Fibroblast of pulmonary artery (primary cell): ENCODE measurements at regions not wholly inside any gene's neighbourhood (a gene's known extent, or its start where the extent isn't known, plus 50 kb on each side); places are given as distances from the start of the nearest gene placed in this dataset.

Source experiments
- DNase-seq: peaks from one replicate; pipeline ENCODE4 v3.0.0-alpha.2; 2010; ENCODE audit warnings: low read depth
- H3K4me3 ChIP-seq: replicated peaks from 2 replicates; pipeline ENCODE4 v1.5.1; 2011; ENCODE audit warnings: low read depth, mild to moderate bottlenecking, control low read depth, low read length, moderate library complexity
- TF ChIP-seq, protein P1 (sequence below): IDR thresholded peaks from 2 replicates; pipeline ENCODE4 v1.5.1; 2011; ENCODE audit warnings: mild to moderate bottlenecking, control low read depth, low read length, inconsistent platforms; ENCODE audit errors: missing control alignments

DNA sequence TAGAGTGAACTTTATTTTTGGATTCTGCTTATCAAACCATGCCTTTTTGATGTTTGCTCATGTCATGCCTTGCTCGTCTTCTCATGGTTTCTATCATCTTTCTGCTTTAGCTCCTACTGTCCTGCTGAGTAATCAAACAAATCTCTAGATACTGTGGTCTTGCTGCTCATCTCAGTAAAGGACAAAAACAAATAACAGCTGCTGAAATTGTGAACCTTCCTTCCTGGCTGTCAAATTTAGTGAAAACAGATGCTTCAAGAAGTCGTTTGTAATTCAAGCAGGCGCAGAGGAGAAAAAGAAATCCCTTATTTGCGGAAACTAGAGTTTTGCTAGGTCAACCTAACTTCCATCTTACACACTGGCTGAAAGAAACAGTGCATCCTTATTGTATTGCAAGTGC is 616.1 kb upstream of the ALCAM start:
- TF ChIP-seq, protein P1, sequence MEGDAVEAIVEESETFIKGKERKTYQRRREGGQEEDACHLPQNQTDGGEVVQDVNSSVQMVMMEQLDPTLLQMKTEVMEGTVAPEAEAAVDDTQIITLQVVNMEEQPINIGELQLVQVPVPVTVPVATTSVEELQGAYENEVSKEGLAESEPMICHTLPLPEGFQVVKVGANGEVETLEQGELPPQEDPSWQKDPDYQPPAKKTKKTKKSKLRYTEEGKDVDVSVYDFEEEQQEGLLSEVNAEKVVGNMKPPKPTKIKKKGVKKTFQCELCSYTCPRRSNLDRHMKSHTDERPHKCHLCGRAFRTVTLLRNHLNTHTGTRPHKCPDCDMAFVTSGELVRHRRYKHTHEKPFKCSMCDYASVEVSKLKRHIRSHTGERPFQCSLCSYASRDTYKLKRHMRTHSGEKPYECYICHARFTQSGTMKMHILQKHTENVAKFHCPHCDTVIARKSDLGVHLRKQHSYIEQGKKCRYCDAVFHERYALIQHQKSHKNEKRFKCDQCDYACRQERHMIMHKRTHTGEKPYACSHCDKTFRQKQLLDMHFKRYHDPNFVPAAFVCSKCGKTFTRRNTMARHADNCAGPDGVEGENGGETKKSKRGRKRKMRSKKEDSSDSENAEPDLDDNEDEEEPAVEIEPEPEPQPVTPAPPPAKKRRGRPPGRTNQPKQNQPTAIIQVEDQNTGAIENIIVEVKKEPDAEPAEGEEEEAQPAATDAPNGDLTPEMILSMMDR: no peak
- DNase-seq: no peak
- H3K4me3 ChIP-seq: no peak overlapping the region

DNA sequence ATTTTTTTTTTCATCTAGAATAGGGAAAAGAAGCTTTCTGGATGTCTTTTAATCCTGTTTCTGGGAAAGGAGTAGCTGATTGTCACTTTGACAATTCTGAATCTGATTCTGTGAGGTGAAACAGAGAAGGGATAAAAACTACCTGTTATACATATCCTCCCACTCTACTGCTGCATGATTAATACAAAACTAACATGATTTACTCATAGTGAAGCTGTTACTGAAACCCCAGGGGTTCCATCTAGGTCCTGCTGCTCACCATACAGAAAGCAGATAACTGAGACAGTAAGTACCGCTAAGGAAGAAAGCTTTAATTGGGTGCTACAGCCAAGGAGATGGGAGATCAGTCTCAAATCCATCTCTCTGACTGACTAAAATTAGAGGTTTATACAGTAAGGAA is 610.9 kb upstream of the ALCAM start:
- H3K4me3 ChIP-seq: no peak overlapping the region
- TF ChIP-seq, protein P1: no peak
- no peak for DNase-seq

DNA sequence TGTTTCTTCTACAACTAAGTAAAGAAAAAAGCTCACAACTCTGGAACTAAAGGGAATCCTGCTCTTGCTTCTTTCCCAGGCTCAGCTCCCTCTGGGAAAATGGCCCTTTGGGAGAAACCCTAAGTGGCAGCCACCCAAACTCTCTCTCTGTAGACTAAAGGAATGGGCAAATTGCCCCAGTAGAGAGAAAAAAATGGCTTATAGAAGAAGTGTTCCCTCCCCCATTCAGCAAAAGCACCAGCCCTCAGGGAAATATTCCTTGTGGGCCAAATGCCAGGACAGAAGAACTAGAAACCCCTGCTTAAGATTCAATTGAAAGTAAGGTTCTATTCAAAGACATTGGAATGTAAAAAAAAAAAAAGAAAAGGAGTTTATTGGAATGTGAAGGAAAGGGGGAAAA is 603.7 kb upstream of the ALCAM start:
- DNase-seq: peak; percentile 80
- TF ChIP-seq, protein P1: no peak
- no peak overlapping the region for H3K4me3 ChIP-seq

- TF ChIP-seq, protein P1: no peak
- DNase-seq: no peak
- H3K4me3 ChIP-seq: no peak overlapping the region
These were observed 602.2 kb upstream of the ALCAM start for GRCh38 chr3:104764496-104764895.

DNA sequence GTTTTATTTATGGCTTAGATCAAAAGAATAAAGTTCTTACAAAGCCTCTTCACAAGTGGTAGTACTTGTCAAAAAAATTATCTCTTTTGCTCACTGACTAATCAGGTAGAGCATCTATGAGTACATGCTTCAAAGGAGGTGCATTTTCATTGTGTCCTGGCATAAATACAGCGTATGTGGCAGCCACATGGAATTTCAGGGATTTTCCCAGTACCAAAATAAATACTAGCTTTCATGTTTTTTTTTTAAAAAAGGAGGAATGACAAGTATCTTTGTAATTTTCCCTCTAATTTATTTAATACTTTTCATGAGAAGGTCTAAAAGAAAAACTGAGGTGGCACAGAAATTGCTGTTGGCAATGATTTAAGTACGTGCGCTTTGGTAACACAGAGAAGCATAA is 597.8 kb upstream of the ALCAM start:
- H3K4me3 ChIP-seq: no peak overlapping the region
- DNase-seq: no peak

GRCh38 chr3:104779324-104779723 is 587.4 kb upstream of the ALCAM start:
- DNase-seq: no peak
- no peak overlapping the region for H3K4me3 ChIP-seq
- TF ChIP-seq, protein P1: no peak

More for the DNA sequence above, 597.8 kb upstream of the ALCAM start:
- TF ChIP-seq, protein P1: no peak

- TF ChIP-seq, protein P1: no peak
- no peak for DNase-seq
- no peak overlapping the region for H3K4me3 ChIP-seq
These were observed 585.6 kb upstream of the ALCAM start for GRCh38 chr3:104781112-104781511.
